ENCODE measurements at regions not wholly inside any gene's neighbourhood (a gene's known extent, or its start where the extent isn't known, plus 50 kb on each side); places are given as distances from the start of the nearest gene placed in this dataset.
"Not testable (repeated sequence)": the region's sequence is repeated elsewhere in the genome, so short reads cannot be mapped to it uniquely, and the experiment has no call there.

- no peak overlapping the region for H3K4me2 ChIP-seq (ENCODE audit: low read length)
- no peaks in the 10 kb centered on the region for H3K9me3 ChIP-seq (ENCODE audit: low read length)
- H2AFZ ChIP-seq (ENCODE audit: low read length), result no peak overlapping the region
- no peaks in the 10 kb centered on the region for H3K4me1 ChIP-seq (ENCODE audit: insufficient read depth, low read length, severe bottlenecking)
- no peaks in the 10 kb centered on the region for H3K36me3 ChIP-seq (ENCODE audit: insufficient read depth, low read length)
- no peak overlapping the region for H3K27ac ChIP-seq (ENCODE audit: low read depth, low read length, poor library complexity, severe bottlenecking)
- no peaks in the 10 kb centered on the region for H3K79me2 ChIP-seq (ENCODE audit: insufficient read depth, low read length)
- no peaks in the 10 kb centered on the region for H3F3A ChIP-seq (ENCODE audit: insufficient read depth, low read length)
- H3K9ac ChIP-seq (ENCODE audit: low read length), result no peak overlapping the region
- H3K9me2 ChIP-seq (ENCODE audit: low read depth, low read length), result no peaks in the 10 kb centered on the region
- TF ChIP-seq EZH2 (IDR thresholded peaks at IDR 0.05; ENCODE audit: borderline replicate concordance, low read length) (no peak), CTCF (IDR thresholded peaks at IDR 0.05; ENCODE audit: low read length) (no peak)
- no peaks in the 10 kb centered on the region for H4K20me1 ChIP-seq (ENCODE audit: insufficient read depth, low read length)
- no peaks in the 10 kb centered on the region for H3K27me3 ChIP-seq (ENCODE audit: insufficient read depth, low read length)
- no peak overlapping the region for H3K4me3 ChIP-seq (ENCODE audit: low read depth, low read length, poor library complexity, severe bottlenecking)
Observed at GRCh38 chr17:14575471-14575953, 274.6 kb downstream of the HS3ST3B1 start.

- H3K4me2 ChIP-seq (ENCODE audit: low read length); H3K27ac ChIP-seq (ENCODE audit: low read depth, low read length, poor library complexity, severe bottlenecking); H4K20me1 ChIP-seq (ENCODE audit: insufficient read depth, low read length); H2AFZ ChIP-seq (ENCODE audit: low read length); H3K36me3 ChIP-seq (ENCODE audit: insufficient read depth, low read length); H3K4me1 ChIP-seq (ENCODE audit: insufficient read depth, low read length, severe bottlenecking); H3K27me3 ChIP-seq (ENCODE audit: insufficient read depth, low read length); H3K79me2 ChIP-seq (ENCODE audit: insufficient read depth, low read length); H3K9me3 ChIP-seq (ENCODE audit: low read length); H3F3A ChIP-seq (ENCODE audit: insufficient read depth, low read length); H3K4me3 ChIP-seq (ENCODE audit: low read depth, low read length, poor library complexity, severe bottlenecking); H3K9ac ChIP-seq (ENCODE audit: low read length); H3K9me2 ChIP-seq (ENCODE audit: low read depth, low read length): not testable (repeated sequence)
Observed at GRCh38 chr17:14560325-14560724, 259.4 kb downstream of the HS3ST3B1 start.

GRCh38 chr17:14559264-14560119 lies 258.6 kb downstream of the HS3ST3B1 start:
- Histone ChIP-seq H2AFZ (ENCODE audit: low read length) (no peak overlapping the region), H3K36me3 (ENCODE audit: insufficient read depth, low read length) (no peaks in the 10 kb centered on the region), H3K27me3 (ENCODE audit: insufficient read depth, low read length) (no peaks in the 10 kb centered on the region), H3K27ac (ENCODE audit: low read depth, low read length, poor library complexity, severe bottlenecking) (no peak overlapping the region), H3K4me2 (ENCODE audit: low read length) (no peak overlapping the region), H3F3A (ENCODE audit: insufficient read depth, low read length) (no peaks in the 10 kb centered on the region), H3K79me2 (ENCODE audit: insufficient read depth, low read length) (no peaks in the 10 kb centered on the region), H3K9me2 (ENCODE audit: low read depth, low read length) (no peaks in the 10 kb centered on the region), H3K4me1 (ENCODE audit: insufficient read depth, low read length, severe bottlenecking) (no peaks in the 10 kb centered on the region), H3K9ac (ENCODE audit: low read length) (no peak overlapping the region), H3K4me3 (ENCODE audit: low read depth, low read length, poor library complexity, severe bottlenecking) (no peak overlapping the region), H3K9me3 (ENCODE audit: low read length) (no peaks in the 10 kb centered on the region), H4K20me1 (ENCODE audit: insufficient read depth, low read length) (no peaks in the 10 kb centered on the region)
- TF ChIP-seq CTCF (IDR thresholded peaks at IDR 0.05; ENCODE audit: low read length), result no peak
- TF ChIP-seq EZH2 (IDR thresholded peaks at IDR 0.05; ENCODE audit: borderline replicate concordance, low read length), result no peak

- Histone ChIP-seq H3K9ac (ENCODE audit: low read length) (no peak overlapping the region), H3K27ac (ENCODE audit: low read depth, low read length, poor library complexity, severe bottlenecking) (no peak overlapping the region), H4K20me1 (ENCODE audit: insufficient read depth, low read length) (no peaks in the 10 kb centered on the region), H3K36me3 (ENCODE audit: insufficient read depth, low read length) (no peaks in the 10 kb centered on the region), H3K4me2 (ENCODE audit: low read length) (no peak overlapping the region), H3K4me1 (ENCODE audit: insufficient read depth, low read length, severe bottlenecking) (no peaks in the 10 kb centered on the region), H3K4me3 (ENCODE audit: low read depth, low read length, poor library complexity, severe bottlenecking) (no peak overlapping the region), H3K79me2 (ENCODE audit: insufficient read depth, low read length) (no peaks in the 10 kb centered on the region), H3K9me3 (ENCODE audit: low read length) (no peaks in the 10 kb centered on the region), H2AFZ (ENCODE audit: low read length) (no peak overlapping the region), H3K27me3 (ENCODE audit: insufficient read depth, low read length) (no peaks in the 10 kb centered on the region), H3K9me2 (ENCODE audit: low read depth, low read length) (no peaks in the 10 kb centered on the region), H3F3A (ENCODE audit: insufficient read depth, low read length) (no peaks in the 10 kb centered on the region)
- no peak for TF ChIP-seq CTCF (IDR thresholded peaks at IDR 0.05; ENCODE audit: low read length)
- TF ChIP-seq EZH2 (IDR thresholded peaks at IDR 0.05; ENCODE audit: borderline replicate concordance, low read length), result no peak
Observed at GRCh38 chr17:14557480-14557879, 256.6 kb downstream of the HS3ST3B1 start.
